GM21447 (cell line): ENCODE measurements at regions not wholly inside any gene's neighbourhood (a gene's known extent, or its start where the extent isn't known, plus 50 kb on each side); places are given as distances from the start of the nearest gene placed in this dataset.

ENCODE experiments used
- ATAC-seq: cut with Tn5 transposase; IDR thresholded peaks from one replicate; pipeline ENCODE4 v1.9.1; 2021; ENCODE audit not compliant: unreplicated experiment

- no peak for ATAC-seq
Measured at GRCh38 chr1:98211271-98211845, 290.5 kb upstream of the DPYD start.

- ATAC-seq, result no peak
Measured at GRCh38 chr1:98210563-98210962, 289.7 kb upstream of the DPYD start.

DNA sequence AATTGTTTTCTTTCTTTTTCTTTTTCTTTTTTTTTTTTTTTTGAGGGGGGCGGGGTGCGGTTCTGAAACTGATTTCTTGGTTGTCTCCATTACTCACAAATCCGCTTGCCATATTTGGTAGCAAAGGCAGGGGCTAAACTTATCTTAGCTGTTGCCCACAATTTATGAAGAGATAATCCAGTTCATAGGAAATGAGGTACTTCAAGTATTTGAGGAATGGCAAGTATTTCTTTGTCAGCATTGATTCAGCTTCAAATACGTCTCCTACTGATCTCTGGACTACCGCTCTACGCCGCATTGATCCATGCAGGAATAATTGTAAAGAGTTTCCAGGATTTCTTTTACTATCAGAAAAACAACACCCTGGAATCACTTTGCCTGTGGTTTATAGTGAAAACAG is 289.2 kb upstream of the DPYD start:
- no peak for ATAC-seq

GRCh38 chr1:98205291-98206017 is 284.6 kb upstream of the DPYD start:
- ATAC-seq, result no peak

- no peak for ATAC-seq
Measured at GRCh38 chr1:98203466-98203865, 282.6 kb upstream of the DPYD start.

GRCh38 chr1:98201666-98202081 is 280.8 kb upstream of the DPYD start:
- ATAC-seq, result no peak

DNA sequence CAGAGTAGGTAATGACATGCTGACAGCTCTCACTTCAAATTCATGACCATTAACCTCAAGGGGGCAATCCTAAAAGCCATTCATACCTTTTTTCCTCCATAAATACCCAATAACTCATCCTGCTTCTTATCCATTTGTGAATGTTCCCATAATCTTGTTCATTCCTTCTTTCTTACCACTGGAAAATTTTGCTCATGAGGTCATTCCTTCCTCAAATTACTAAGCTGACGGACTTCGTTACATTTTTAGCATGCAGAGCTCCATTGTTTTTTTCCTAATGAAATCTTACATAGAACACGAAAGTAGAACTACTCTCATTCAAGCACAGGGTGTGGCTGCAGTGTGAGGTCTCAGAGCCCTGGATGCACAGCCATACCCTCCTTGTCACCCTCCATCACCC is 276.5 kb upstream of the DPYD start:
- ATAC-seq, result no peak

GRCh38 chr1:98196012-98196411 is 275.2 kb upstream of the DPYD start:
- ATAC-seq, result no peak

DNA sequence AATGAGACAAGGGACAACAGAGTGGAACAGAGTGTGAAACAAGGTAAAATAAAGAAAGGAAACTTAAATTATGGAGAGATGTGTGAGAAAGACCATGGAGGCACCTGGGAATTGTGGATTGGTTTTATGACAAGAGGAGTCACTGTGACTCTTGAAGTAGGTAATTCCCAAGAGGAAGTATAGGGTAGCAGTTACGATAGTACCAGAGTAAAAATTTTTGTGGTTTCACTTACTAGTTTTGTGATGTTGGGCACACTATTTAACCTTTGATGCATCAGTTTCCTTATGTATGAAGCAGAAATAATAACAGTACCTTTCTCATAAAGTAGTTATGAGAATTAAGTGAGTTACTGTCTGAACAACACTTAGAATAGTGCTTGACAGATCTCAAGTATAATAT is 267.9 kb upstream of the DPYD start:
- ATAC-seq, result no peak

- ATAC-seq, result no peak
Measured at GRCh38 chr1:98184856-98185255, 264.0 kb upstream of the DPYD start.

DNA sequence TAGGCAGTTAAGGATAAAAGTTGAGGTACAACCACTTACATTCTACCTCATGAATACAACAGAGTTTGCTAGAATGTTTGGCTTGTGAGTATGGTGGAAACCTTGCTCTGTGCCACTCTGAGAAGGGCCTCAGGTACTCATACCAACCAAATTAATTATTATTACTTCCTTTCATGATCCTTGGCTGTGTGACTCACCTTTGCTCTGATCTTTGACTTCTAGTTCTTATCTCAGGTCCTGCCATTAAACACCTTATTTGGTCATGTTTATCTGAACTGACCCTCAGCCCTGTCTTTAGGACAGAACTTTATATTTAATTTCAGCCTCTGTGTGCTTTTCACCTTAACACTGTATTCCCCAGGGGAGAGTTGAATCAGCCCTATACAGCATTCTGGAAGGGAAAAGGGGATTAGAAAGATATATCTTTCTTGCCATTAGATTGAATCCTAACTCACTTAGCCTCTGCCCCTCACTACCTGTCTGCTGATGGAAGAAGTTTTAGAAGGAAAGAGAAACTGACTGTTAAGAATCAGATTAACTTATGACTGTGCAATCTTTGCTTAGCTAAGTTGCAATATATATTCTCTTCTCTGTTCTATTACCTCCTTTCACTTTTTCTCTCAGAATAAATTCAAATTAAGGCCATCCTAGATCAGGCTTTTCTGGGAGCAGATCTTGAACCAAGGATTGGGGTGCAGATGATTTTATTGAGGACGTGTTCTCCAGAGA is 260.4 kb upstream of the DPYD start:
- no peak for ATAC-seq

GRCh38 chr1:98179151-98179773 is 258.4 kb upstream of the DPYD start:
- no peak for ATAC-seq

DNA sequence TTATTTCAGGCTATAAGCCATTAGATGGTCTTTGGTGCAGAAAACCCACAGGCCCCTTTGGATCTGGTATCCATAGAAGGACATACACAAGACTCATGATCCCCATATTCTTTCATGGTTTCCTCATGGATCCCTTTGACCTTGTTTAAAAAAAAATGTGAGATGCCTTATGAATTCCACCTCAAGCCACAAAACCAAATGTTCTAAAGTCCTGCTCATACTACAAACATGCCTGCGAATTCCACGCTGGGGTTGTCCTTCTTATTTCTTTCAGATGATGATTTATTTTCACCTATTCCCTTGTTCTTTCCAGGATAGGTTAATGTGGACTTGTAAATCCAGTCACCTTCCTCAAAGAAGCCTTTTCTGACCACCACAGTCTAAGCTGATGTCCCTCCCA is 256.9 kb upstream of the DPYD start:
- ATAC-seq, result no peak

DNA sequence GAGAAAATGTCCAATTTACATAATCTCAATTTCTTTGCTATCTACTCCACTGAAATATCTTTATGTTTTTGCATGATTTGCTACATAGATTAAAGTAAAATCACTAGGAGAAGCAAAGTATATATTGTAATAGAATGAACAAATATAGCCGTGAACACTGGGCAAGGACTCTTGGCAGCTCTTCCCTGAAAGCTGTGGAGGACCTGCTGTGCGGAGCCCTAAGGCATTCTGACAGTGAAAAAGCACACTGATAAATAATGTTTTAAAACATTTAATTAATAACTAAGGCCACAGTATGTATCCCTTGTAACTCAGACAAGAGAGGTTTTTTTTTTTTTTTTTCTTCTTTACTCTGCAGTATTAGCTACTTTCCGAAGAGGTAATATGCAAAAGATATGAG is 256.1 kb upstream of the DPYD start:
- ATAC-seq, result no peak

DNA sequence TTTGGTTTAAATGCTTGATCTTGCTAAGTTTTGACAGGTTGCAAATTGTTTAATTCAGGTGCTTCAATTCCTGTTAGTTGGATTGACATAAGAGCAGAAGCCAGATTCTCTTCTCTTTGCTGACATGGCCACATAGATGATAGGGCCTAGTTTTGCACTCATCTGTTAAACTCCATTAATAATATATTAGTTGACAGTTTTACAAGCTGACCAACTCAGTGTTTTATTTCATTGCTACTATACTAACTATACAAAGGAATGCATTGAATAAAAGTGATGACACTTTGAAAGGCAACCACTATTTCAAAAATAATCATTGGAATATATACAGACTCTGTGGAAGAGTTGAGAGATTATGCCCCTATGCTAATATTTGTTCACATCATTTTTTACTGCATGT is 255.6 kb upstream of the DPYD start:
- no peak for ATAC-seq

DNA sequence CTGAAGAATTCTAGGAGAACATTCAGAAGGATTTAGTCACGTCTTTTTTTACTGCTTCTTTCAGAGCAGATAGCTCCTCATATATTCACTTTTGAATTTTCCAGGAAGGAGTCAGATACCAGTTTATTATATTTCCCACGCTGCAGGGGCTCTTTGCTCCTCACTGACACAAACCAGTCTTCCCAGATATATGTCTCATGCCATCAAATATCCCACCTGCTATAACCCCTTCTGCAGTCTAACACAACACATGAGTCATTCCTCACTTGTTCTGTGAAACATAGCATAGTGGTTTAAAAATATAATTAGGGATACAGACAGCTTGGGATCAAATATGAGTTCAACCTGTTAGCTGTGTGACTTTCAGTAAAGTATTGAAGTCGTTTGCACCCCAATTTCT is 251.7 kb upstream of the DPYD start:
- no peak for ATAC-seq

GRCh38 chr1:98172022-98172421 is 251.2 kb upstream of the DPYD start:
- ATAC-seq, result no peak

DNA sequence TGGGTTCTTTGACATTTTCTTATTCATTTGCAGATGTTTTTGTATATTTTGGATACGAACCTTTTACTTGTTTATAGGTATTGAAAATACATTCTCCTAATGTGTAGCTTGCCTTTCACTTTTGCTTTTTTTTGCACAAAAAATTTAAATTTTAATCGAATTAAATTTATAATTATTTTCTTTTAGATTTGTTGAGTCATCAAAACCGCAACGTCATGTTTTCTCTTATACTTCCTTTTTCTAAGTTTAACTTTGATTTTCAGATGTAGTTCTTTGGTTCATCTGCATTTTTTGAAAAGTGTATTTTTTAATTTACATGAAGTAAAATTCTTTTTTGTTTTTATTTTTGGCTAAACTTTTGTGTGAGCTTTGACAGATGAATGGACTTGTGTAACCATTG is 243.7 kb upstream of the DPYD start:
- ATAC-seq, result no peak

- no peak for ATAC-seq
Measured at GRCh38 chr1:98157524-98158313, 236.9 kb upstream of the DPYD start.

DNA sequence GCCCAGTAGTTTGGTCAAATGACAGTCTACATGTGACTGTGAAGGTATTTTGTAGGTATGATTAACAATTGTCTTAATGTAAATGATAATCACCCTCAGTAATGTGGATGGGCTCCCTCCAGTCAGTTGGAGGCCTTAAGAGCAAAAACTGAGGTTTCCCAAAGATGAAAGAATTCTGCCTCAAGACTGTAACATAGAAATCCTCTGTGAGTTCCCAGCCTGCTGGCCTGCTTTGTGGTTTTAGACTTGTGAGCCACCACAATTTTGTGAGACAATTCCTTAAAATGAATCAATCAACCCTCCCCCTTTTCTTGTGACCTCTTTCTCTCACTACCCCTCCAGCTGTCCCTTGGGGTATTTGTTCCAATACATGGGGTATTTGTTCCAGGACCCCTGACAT is 226.4 kb upstream of the DPYD start:
- ATAC-seq, result no peak

GRCh38 chr1:98145655-98146054 is 224.8 kb upstream of the DPYD start:
- ATAC-seq, result no peak
